RPMI8226 (cell line): ENCODE measurements at regions not wholly inside any gene's neighbourhood (a gene's known extent, or its start where the extent isn't known, plus 50 kb on each side); places are given as distances from the start of the nearest gene placed in this dataset.
"Not testable (repeated sequence)": the region's sequence is repeated elsewhere in the genome, so short reads cannot be mapped to it uniquely, and the experiment has no call there.

Experiments
- DNase-seq: peaks from one replicate; pipeline ENCODE4 v3.0.0-alpha.2; 2015

DNA sequence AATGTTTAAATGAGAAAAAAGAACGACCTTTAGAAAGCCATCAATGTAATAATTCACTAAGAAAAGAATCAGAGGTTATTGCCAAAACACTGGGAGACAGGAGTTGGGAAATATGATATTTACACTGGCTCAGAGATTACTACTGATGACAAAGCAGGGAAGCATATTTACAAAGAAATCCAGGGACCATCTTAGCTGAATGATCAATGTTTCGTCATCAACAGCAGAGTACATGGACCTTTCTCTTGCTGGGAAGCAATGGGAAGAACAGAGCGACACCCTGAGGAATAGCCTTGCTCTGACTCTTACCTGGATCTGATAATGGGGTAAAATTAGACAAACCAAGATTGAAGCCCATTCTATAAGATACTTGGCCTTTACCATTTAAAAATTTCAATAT, 1293.5 kb downstream of the XPNPEP1 start:
- DNase-seq = no peak

- DNase-seq = no peak
Measured at GRCh38 chr10:108624052-108624451, 1299.3 kb downstream of the XPNPEP1 start.

DNA sequence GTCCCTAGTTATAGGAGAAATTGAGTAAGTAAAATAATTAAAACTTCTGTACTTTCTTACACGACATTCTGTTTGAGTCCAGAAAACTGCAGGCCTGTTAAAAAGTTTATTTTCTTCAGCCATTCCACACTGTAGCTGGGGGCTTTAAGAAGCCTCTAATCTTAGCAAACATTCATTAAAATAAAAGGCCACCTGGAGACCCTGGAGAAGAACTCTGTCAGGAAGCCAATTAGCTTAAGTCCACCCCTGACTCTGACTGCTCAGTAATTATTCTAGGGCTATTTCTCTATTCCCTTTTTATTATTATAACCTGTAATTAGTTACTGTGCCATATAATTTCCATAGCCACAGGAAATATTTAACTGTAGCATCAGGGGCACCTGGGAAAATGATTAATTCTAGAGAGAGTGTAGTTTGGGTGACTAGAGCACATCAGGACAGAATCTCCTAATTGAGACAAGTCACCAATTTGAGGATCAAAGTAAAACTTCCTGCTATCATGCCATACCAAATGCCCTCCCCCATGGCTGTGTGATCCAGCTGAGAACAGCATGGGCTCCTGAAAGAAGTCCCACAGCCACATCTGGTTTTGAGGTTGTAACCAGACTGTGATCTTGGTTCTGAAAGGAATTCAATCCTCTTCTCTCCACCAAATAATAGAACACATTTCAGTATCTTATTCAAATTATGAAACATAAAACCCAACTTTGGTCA, 1302.3 kb downstream of the XPNPEP1 start:
- DNase-seq = no peak

- no peak for DNase-seq
Measured at GRCh38 chr10:108616559-108617285, 1306.6 kb downstream of the XPNPEP1 start.

DNA sequence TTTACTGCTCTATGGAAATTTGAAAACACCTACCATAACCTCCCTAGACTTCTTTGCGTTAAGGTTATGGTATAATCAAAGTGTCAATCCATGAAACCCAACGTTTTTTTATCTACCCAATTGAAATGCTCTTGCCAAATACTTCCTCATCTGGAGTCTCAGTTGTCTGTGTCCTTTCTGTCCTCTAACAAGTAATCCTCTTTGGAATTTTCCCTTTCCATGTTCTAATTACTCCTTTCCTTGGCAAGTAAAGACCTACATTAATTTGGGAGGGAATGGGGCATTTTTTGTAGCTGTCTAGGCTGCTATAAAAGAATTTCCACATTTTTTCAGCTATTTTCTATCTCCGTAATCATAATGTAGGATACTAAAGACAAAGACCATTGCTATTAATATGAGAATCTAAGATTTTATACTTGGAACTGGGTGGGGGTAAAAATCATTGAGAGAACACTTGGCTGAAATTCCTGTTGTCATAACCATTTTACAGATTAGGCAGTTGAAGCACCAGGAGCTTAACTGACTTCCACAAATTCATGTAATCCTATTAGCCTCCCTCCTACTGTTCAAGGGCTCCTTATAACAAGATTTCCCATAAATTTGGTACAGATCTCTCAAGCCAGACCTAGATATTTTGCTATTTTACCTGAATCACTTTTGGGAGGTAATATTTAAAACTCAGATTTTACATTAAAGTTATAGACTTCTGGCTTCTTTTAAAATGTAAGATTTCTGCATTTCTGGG, 1307.6 kb downstream of the XPNPEP1 start:
- DNase-seq = no peak

- no peak for DNase-seq
Measured at GRCh38 chr10:108612485-108612884, 1310.8 kb downstream of the XPNPEP1 start.

GRCh38 chr10:108608860-108609259, 1314.5 kb downstream of the XPNPEP1 start:
- DNase-seq = no peak

- DNase-seq = no peak
Measured at GRCh38 chr10:108601851-108602250, 1321.5 kb downstream of the XPNPEP1 start.

- not testable (repeated sequence) for DNase-seq
Measured at GRCh38 chr10:108600511-108600910, 1322.8 kb downstream of the XPNPEP1 start.

GRCh38 chr10:108599317-108599716, 1324.0 kb downstream of the XPNPEP1 start:
- not testable (repeated sequence) for DNase-seq

GRCh38 chr10:108598831-108599230, 1324.5 kb downstream of the XPNPEP1 start:
- DNase-seq = no peak

DNA sequence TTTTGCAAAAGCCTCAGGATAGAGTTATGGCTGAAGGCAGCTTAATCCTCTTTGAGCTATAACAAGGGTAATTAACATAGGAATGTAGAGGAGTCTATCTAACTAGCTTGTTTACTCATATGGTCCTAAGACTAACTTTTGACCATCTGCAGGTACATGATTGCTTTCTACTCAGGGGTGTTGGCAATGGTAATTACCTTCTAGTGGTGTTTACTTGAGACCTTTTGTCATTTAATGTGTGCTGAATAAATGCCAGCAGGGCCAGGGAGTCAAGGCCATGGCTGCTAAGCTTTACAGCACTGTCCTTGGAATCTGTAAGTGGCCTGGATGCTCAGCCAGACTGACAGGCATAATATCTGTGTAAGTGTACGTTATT, 1325.0 kb downstream of the XPNPEP1 start:
- DNase-seq = no peak

DNA sequence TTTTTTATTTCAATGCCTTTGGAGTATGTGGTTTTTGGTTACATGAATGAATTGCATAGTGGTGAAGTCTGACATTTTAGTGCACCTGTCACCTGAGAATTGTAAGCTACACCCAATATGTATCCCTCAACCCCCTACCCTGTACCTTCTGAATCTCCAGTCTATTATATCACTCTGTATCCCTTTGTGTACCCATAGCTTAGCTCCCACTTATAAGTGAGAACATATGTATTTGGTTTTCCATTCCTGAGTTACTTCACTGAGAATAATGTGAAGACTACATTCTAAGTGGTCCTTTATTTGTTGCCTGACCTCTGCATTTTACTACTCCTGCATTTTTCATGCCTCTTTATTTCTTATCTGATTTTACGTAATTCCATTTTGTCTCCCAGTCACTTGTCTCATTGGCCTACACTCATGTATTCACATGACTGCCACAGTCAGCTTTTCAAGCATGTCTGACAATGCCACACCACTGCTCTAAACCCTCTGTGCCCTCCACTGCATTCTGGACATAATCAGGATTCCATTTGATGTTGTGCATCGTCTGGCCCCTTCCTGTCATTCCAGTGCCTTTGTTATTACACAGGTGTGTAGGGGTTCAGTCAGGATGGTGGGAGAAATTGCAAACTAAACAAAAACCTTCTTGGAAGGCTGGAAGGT, 1325.5 kb downstream of the XPNPEP1 start:
- DNase-seq = no peak

GRCh38 chr10:108597031-108597430, 1326.3 kb downstream of the XPNPEP1 start:
- no peak for DNase-seq

DNA sequence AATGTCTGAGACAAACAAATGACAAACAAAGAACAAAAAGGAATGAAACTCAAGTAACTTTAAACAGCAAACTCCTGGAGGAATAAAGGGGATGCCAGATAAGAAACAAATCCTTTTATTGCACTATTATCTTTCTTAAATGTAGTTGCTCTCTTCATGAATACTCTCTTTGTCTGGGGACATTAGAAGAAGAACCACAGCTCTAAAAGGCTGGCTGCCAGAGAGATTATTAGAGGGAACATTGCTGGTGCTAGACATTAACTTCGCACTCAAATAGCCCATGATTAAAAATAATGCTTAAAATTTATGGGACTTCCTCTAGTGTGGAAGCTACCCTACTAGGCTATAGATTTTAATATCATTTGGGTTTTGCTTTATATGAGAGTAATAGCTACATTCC, 1330.4 kb downstream of the XPNPEP1 start:
- DNase-seq = no peak

GRCh38 chr10:108591417-108591816, 1331.9 kb downstream of the XPNPEP1 start:
- no peak for DNase-seq

GRCh38 chr10:108586424-108586823, 1336.9 kb downstream of the XPNPEP1 start:
- no peak for DNase-seq

GRCh38 chr10:108583877-108584276, 1339.4 kb downstream of the XPNPEP1 start:
- no peak for DNase-seq

GRCh38 chr10:108582888-108583287, 1340.4 kb downstream of the XPNPEP1 start:
- no peak for DNase-seq

- DNase-seq = no peak
Measured at GRCh38 chr10:108582387-108582786, 1340.9 kb downstream of the XPNPEP1 start.

DNA sequence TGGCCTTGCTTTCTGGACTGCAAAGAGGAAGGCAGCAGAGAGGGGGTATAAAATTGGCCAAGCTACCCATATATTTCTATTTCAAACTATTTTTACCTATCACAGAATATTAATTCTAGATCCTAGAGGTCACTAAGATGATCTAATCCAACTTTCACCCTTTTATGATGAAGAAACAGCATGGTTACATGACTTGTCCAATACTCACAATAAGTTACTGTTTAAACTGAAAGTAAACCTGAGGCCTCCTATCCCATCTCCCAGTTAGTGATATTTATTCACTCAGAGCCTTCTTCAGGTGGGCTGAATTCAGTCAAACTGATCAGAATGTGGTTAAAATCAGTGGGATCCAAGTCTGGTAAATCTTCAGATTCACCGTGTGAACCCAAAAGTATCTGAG, 1345.1 kb downstream of the XPNPEP1 start:
- DNase-seq = no peak

DNA sequence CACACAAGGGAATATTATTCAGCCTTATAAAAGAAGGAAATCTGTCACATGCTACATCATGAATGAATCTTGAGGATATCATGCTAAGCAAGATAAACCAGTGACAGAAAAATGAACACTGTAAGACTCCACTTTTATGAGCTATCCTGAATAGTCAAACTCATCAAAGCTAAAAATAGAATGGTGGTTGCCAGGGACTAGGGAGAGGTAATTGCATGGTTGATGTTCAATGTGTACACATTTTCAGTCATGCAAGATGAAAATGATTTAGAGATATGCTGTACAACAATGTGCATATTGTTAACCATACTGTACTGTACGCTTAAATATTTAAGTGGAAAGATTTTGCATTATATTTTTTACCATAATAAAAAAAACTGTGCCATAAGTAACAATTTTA, 1349.1 kb downstream of the XPNPEP1 start:
- no peak for DNase-seq

DNA sequence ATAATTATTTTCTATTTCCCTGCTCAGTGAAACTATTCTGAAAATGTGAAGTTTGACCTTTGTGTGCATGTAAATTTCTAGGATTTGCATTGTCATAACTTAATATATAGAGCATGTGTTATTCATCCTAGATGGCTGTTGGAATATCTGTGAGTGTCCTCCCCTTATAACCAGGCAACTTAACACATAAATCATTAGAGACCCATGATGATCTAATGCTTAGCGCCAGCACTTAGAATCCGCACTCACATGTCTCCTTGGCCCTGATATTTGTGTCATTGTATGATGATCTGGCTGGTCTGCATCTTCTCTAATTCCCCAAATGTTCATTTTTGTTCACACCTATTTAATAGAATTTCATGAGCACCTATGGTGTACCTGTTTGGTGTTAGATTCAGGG, 1354.5 kb downstream of the XPNPEP1 start:
- DNase-seq = no peak
